PFSK-1 (cell line): ENCODE measurements at regions not wholly inside any gene's neighbourhood (a gene's known extent, or its start where the extent isn't known, plus 50 kb on each side); places are given as distances from the start of the nearest gene placed in this dataset.

Source experiments
- POLR2AphosphoS5 ChIP-seq: IDR thresholded peaks from 2 replicates; pipeline ENCODE4 v1.6.1; 2012; ENCODE audit warnings: low read depth, mild to moderate bottlenecking, control low read depth, low read length, moderate library complexity
- TAF1 ChIP-seq: IDR thresholded peaks from 2 replicates; pipeline ENCODE4 v1.6.1; 2012; ENCODE audit warnings: low read length, control low read depth, borderline replicate concordance; ENCODE audit not compliant: insufficient read depth
- TF ChIP-seq, protein P1 (sequence below), 2 experiments: IDR thresholded peaks; 2 replicates each; pipeline versions ENCODE4 v1.6.1 to v1.8.0; 2011 to 2012; ENCODE audit warnings: low read depth in 2 of 2, low read length in 2 of 2, control low read depth in 1 of 2, inconsistent platforms in 1 of 2, mild to moderate bottlenecking in 1 of 2, moderate library complexity in 1 of 2; ENCODE audit not compliant: insufficient read depth in 1 of 2

GRCh38 chr4:123600987-123601904 is 204.7 kb downstream of the SPRY1 start:
- TF ChIP-seq POLR2AphosphoS5 (no peak), TAF1 (no peak)
- TF ChIP-seq, protein P1, sequence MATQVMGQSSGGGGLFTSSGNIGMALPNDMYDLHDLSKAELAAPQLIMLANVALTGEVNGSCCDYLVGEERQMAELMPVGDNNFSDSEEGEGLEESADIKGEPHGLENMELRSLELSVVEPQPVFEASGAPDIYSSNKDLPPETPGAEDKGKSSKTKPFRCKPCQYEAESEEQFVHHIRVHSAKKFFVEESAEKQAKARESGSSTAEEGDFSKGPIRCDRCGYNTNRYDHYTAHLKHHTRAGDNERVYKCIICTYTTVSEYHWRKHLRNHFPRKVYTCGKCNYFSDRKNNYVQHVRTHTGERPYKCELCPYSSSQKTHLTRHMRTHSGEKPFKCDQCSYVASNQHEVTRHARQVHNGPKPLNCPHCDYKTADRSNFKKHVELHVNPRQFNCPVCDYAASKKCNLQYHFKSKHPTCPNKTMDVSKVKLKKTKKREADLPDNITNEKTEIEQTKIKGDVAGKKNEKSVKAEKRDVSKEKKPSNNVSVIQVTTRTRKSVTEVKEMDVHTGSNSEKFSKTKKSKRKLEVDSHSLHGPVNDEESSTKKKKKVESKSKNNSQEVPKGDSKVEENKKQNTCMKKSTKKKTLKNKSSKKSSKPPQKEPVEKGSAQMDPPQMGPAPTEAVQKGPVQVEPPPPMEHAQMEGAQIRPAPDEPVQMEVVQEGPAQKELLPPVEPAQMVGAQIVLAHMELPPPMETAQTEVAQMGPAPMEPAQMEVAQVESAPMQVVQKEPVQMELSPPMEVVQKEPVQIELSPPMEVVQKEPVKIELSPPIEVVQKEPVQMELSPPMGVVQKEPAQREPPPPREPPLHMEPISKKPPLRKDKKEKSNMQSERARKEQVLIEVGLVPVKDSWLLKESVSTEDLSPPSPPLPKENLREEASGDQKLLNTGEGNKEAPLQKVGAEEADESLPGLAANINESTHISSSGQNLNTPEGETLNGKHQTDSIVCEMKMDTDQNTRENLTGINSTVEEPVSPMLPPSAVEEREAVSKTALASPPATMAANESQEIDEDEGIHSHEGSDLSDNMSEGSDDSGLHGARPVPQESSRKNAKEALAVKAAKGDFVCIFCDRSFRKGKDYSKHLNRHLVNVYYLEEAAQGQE (IDR thresholded peaks at IDR 0.05; ENCODE audit: insufficient read depth in 1 of 2, low read depth in 2 of 2, low read length in 2 of 2), result no peak
